HG03432 (cell line): ENCODE measurements at regions not wholly inside any gene's neighbourhood (a gene's known extent, or its start where the extent isn't known, plus 50 kb on each side); places are given as distances from the start of the nearest gene placed in this dataset.
A peak's percentile ranks its signal among the peaks of the same experiment; 100 is the strongest.
"Not testable (repeated sequence)": the region's sequence is repeated elsewhere in the genome, so short reads cannot be mapped to it uniquely, and the experiment has no call there.

Experiments
- ATAC-seq: cut with Tn5 transposase; IDR thresholded peaks from one replicate; pipeline ENCODE4 v1.9.1; 2021; ENCODE audit warnings: mild to moderate bottlenecking, moderate library complexity; ENCODE audit not compliant: unreplicated experiment

DNA sequence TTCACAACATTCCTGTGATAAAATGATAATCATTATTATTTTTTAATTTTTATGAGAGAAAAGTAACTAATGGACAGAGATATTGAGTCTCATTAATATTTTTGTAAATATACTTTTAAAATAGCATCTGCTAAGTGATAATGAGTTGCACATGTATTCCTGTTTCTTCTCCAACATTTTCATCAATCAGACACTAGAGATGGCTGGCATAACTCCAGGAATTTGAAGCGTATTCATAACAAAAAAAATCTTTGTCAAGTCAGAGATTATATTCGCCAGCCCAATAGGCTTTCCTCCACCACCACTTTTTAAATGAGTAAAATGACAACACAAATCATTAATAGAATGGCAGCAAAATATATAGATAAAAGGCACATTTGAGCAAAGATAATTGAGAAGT lies 524.0 kb upstream of the KCND2 start:
- ATAC-seq: no peak

DNA sequence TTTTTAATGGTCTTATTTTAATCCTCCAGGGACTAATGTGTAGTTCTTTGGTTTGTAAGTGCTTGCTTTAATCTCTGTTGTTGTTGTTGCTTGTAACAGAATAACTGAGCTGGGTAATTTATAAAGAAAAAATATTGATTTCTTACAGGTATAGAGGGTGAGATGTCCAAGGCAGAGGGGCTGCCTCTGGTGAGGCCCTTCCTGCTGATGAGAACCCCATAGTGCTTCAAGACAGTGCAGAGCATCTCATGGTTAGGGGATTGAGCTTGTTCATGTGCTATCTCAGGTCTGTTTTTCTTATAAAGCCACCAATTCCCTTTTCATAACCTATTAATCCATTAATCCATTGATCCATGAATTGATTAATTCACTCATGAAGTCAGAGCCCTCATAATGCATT lies 516.3 kb upstream of the KCND2 start:
- ATAC-seq: no peak

DNA sequence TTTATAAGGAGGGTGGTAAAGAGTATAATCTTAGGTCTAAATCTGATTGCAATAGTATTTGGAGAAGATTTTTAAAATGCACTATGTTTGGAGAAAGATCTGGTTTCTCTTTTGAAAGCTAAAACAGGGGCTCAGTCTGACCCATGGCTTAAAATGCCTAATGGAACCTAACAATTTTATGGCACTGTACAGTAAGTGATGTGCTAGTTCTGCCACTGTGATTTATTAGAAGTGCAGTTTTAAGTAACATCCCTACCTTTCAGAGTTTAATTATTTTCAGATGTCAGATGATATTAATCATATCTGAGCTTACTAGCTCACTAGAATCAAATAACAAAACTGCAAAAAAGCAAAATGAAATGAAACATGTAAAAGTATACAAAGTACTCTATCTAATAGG lies 514.7 kb upstream of the KCND2 start:
- no peak for ATAC-seq

DNA sequence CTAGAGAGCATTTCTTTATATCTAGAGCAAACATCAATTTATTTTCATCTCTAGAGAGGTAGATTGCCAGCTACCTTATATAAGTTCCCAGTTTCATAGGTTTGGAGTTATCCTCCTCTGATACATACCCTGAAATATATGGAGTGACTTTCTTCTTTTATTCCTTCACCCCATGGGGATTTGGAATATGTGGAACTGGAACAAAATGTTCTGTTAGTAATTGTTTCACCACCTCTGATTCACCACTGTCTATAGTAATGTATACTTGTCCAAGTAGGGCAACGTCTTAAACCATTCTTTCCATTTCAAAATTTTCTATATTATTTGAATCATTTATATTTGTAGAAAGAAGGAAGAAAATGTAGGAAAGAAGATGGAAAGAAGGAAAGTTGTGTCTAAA lies 511.2 kb upstream of the KCND2 start:
- ATAC-seq: no peak

DNA sequence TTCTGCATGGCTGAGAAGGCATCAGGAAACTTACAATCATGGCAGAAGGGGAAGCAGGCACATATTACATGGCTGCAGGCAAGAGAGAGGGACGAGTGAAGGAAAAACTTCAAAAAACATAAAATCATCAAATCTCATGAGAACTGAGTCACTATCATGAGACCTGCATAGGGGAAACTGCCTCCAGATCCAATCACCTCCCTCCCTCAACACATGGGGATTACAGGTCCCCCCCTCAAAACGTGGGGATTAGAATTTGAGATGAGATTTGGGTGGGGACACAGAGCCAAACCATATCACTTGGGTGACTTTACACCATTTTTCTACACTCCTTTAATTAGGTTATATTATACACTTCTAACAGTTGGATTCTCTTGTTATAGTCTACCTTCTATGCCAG lies 490.7 kb upstream of the KCND2 start:
- no peak for ATAC-seq

DNA sequence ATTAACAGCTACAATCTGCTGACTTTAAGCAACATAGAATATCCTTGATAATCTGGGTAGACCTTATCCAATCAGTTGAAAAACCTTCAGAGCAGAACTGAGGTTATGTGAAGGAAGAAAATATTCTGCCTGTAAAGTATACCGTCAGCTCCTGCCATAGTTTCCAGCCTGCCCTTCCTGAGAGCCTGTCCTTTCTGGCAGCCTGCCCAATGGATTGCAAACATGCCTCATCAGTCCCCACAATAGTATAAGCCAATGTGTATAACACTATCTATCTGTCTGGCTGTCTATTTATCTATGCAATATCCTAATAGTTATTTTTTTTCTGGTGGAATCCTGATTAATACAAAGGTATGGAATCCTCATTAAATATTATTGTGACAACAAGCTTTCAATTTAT lies 489.2 kb upstream of the KCND2 start:
- ATAC-seq: no peak

DNA sequence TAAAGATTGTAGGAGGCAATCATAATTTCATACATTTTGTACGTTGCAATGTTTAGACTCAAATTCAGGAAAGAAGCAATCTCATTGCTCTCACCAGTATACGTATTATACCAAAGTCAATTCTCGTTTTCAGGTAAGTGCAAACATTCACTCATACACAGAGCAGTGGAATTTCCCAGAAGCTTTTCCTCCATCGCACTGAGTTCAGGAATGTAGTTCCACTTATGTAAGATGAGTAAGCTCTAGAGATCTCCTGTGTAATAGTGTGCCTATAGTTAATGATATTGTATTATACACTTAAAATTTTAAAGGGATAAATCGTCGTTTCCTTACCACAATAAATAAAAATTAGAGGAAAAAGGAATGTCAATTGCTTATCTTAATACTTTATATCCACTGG lies 470.8 kb upstream of the KCND2 start:
- no peak for ATAC-seq

DNA sequence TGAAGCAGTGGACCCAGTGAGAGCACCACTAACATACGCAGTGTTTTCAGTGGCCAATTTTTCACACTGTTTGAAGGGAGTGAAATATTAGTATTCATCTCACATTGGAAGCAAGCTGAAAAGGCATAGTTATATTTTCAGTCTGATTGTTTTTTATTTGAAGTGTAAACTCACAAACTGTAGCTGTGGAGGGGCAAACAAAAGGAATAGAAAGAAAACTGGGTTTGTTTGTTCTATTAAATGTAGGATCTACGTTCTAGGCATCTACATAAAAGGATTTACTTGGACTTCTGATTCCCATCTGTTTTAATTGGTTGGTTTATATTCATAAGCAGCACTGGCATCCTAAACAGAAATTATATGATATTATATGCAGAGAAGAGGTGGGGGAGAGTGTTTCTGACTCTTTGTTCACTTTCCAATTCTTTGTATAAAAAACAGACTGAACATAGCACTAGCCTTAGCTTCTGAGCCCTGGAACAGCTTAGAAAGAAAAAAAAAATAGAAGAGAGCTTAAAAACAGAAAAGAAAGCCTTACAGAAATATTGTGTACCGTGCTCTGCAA lies 447.8 kb upstream of the KCND2 start:
- ATAC-seq: no peak

DNA sequence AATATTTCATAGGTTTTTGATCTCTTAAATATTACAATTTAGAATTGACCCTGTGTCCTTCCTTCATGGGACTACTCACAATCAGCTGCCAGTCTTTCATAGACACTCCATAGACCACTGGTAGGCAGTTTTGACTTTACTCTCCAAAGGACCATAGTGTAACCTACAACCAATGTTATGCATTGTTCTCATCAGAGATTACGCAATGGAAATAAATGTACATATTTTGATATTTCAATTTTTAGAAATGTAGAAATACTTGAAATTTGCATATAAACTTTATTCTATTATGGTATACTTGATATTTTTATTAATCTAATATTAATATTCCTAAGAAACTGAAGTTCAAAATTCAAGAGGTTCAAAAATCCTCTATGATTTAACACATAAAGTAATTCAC lies 446.4 kb upstream of the KCND2 start:
- no peak for ATAC-seq

DNA sequence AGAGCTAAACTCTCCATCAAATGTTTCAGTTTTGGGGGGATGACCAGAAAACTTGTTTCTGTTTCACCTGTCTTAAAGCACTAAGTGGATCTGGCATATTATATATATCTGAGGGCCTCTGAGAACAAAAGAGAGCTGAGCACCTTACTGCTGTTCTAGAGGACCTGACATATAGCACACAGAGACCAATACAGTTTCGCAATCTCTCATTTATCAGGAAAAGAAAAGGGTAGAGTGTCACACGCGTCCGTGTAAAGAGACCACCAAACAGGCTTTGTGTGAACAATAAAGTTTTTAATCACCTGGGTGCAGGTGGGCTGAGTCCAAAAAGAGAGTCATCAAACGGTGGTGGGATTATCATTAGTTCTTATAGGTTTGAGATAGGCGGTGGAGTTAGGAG lies 434.5 kb upstream of the KCND2 start:
- no peak for ATAC-seq

DNA sequence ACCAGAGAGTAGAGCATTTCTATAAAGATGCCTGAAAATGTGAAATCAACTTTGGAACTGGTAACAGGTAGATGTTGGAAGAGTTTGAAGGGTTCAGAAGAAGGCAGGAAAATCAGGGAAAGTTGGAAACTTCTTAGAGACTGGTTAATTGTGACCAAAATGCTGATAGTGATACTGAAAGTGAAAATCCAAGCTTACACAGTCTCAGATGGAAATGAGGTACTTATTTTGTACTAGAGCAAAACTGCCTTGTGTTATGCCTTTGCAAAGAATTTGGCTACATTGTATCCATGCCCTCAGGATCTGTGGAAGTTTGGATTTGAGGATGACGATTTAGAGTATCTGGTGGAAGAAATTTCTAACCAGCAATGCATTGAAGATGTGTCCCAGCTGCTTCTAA lies 430.6 kb upstream of the KCND2 start:
- peak; percentile 52 for ATAC-seq

DNA sequence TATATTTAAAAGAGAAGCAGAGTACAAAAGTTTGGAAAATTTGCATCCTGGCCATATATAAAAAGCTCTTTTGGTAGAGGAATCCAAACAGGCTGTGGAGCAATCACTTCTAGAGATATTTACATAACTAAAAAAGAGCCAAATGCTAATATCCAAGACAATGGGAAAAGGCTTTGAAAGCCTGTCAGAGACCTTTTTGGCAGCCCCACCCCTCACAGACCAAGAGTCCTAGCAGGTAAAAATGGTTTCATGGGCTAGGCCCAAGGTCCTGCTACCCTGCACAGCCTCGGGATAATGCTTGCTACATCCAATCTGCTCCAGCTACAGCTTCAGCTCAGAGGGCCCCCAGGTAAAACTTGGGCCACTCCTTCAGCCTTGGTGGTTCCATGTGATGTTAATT lies 430.2 kb upstream of the KCND2 start:
- no peak for ATAC-seq

DNA sequence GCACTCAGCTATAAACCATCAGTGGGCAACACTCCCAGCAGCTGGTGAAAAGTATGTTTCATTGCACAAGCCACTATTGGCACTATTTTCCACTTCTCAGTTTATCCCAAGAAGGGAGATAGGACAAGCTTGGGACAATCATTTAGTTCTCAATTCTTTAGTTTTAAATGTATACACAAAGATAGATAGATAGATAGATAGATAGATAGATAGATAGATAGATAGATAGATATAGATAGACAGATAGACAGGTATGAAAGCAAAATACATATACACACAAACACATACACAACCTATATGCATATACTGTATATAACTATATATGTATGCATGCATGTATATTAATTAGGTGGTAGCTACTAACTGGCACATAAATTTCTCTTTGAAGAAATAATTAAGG lies 411.6 kb upstream of the KCND2 start:
- no peak for ATAC-seq

DNA sequence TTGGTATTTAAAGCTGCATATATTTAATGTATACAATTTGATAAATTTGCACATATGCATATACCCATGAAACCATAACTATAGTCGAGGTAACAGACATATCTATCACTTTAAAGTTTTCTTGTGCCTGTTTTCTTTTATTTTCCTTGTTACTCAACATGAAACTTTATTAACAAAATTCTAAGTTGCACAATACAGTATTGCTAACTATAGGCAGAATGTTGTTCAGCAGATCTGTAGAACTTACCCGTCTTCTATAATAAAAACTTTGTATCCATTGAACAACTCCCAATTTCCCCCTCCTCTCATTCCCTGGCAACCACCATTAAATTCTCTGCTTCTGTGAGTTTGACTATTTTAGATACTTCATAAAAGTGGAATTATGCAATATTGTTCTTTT lies 404.6 kb upstream of the KCND2 start:
- no peak for ATAC-seq

DNA sequence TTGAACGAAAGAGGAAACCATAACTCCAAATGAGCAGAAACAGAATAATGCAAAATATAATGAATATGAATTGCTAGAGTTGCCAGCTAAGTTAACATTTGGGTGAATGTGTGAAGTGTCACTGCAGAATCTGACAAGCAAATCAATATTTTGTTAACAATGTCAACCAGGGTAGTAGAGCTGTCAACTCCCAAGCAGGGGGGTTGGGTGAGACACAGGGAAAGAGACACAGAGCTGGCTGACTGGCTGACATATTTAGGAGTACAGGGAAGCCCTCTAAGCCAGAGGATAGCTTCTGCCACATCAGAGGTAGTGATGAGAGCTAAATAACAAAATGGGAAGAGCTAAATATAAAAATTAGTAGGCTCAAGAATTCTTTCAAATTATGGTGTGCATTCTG lies 393.1 kb upstream of the KCND2 start:
- no peak for ATAC-seq

DNA sequence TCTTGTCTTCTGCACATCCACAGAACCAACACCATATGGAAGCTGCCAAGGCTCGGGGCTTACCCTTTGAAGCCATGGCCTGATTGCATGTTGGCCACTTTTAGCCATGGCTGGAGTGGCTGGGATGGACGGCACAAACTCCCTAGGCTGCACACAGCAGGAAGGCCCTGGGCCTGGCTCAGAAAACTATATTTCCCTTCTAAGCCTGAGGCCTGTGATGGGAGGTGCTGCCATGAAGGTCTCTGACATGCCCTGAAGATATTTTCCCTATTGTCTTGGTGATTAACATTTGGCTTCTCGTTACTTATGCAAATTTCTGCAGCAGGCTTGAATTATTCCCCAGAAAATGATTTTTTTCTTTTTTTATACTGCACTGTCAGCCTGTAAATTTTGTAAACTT lies 387.0 kb upstream of the KCND2 start:
- no peak for ATAC-seq

DNA sequence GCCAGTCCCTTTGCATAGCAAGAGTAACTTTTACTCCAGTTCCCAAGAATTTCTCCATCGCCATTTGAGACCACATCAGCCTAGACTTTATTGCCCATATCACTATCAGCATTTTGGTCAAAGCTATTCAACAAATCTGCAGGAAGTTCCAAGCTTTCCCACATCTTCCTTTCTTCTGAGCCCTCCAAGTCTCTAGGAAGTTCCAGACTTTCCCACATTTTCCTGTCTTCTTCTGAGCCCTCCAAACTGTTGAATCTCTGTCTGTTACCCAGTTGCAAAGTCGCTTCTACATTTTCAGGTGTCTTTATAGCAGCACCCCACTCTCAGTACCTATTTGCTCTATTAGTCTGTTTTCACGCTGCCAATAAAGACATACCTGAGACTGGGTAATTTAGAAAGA lies 386.4 kb upstream of the KCND2 start:
- not testable (repeated sequence) for ATAC-seq

DNA sequence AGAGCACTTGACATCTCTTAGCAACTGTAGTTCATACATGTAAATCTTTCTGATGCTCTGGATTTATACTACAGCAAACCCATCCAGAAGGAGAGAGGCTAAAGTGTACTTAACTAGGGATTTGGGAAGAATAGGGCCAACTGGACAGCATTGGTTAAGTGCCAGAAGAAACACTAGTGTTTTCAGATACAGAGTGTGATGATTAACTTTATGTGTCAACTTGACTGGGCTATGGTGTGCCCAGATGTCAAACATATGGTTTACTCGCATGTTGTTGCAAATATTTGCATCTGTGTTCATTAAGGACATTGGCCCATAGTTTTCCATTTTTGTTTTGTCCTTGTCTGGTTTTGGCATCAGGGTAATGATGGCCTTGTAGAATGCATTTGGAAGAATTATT lies 384.7 kb upstream of the KCND2 start:
- ATAC-seq: no peak

DNA sequence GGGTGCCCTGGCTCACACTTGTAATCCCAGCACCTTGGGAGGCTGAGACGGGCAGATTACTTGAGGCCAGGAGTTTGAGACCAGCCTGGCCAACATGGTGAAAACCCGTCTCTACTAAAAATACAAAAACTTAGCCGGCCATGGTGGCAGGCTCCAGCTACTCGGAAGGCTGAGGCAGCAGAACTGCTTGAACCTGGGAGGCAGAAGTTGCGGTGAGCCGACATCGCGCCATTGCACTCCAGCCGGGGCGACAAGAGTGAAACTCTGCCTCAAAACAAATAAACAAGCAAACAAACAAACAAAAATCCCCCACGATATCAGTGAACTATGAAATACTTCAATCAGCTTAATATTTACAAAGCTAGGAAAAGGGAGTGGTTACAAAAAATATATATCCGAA lies 382.3 kb upstream of the KCND2 start:
- no peak for ATAC-seq

DNA sequence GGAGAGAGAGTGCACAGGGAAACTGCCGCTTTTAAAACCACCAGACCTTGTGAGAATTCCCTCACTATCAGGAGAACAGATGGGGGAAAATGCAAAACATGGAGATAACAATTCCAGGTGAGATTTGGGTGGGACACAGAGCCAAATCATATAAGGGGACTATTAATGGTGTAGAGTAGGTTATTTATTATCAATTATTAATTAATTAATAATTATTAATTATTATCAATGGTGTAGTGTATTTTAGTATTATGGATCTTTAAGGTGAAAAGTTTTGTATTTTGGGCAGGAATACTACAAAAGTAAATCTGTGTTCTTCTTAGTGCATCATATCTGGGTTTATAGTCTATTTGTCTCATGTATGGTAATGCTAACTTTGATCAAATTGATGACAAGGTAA lies 377.7 kb upstream of the KCND2 start:
- ATAC-seq: no peak

DNA sequence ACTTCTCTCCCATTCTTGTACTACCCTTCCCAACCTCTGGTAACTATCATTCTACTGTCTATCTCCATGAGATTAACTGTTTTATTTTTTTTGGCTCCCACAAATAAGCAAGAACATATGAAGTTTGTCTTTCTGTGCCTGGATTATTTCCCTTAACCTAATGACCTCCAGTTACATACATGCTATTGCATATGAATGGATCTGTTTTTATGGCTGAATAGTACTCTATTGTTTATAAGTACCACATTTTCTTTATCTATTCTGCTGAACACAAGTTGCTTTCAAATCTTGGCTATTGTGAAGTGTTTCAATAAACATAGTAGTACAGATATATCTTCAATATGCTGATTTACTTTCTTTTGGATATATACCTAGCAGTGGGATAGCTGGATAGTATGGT lies 376.6 kb upstream of the KCND2 start:
- ATAC-seq: no peak

DNA sequence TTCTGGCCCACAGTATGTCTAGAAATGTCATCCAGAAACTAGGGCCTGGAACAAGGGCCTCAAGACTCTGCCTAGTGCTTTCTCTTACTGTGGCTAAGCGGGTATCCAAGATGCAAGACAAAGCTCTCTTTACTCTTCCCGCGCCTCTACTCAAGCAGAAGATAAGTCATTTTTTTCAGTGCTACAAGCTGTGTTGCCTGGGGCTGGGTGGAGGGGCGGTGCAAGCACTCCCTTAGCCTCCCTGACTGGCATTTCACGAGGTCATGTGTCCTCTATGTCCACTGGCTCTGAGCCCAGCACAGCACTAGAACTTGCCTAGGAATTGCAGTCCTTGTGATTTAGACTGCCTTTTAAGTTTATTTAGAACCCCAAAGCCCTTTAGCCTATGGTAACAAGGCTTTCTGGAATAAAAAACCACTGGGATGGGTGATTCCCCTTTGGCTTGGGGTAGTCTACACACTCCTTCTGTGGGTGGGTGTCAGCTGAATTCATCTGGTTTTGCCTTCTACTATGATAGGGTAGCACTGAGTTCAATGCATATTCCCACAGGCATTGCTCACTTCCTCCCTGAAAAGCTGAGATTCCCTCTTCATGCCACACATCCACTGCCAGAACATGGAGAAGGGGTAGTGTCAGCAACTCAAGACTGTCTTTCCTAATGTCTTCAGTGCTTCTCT lies 371.8 kb upstream of the KCND2 start:
- no peak for ATAC-seq

DNA sequence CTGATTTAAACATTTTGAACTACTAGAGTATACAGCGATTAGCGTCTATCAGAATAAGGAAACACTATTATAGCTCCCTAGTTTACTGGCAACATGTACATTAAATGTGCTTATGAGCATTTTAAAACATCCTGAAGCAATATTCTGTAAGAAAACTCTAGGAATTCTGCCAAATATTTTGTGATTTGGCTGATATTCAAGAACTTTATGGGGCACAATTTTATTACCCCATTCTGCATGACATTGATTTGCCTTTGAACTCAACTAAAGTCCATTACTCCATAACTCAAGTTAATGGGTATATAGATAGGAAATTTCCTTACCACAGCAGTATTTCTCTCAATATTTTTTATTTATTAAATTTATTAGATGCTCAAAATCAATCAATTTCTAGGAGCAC lies 369.9 kb upstream of the KCND2 start:
- no peak for ATAC-seq
